Stomach (tissue), 8 donors: ENCODE measurements at regions not wholly inside any gene's neighbourhood (a gene's known extent, or its start where the extent isn't known, plus 50 kb on each side); places are given as distances from the start of the nearest gene placed in this dataset.
A peak's percentile ranks its signal among the peaks of the same experiment; 100 is the strongest.

Source experiments
- DNase-seq, 2 donors: peaks; one replicate each; pipeline versions ENCODE4 v3.0.0 to v3.0.0-alpha.2; 2013 to 2019
- H3K27ac ChIP-seq, 5 donors: fragments of 200-600 bp in 4 of 5; sonication (generic) in 4 of 5; one replicate each; pipeline ENCODE4 v1.5.1; 2013 to 2019; ENCODE audit warnings: mild to moderate bottlenecking in 1 of 5, moderate library complexity in 1 of 5
- H3K27me3 ChIP-seq, 3 donors: fragments of 200-600 bp; sonication (generic); one replicate each; pipeline ENCODE4 v1.5.1; 2017 to 2019; ENCODE audit warnings: mixed run types in 1 of 3
- H3K36me3 ChIP-seq, 4 donors: fragments of 200-600 bp; sonication (generic); 1 replicate in 3 of 4; 2 replicates in 1 of 4; pipeline ENCODE4 v1.5.1; 2016 to 2019
- H3K4me1 ChIP-seq, 4 donors: fragments of 200-600 bp; sonication (generic); one replicate each; pipeline ENCODE4 v1.5.1; 2016 to 2019
- H3K4me3 ChIP-seq, 4 donors: fragments of 200-600 bp; sonication (generic) in 3 of 4; one replicate each; pipeline ENCODE4 v1.5.1; 2016 to 2019; ENCODE audit warnings: mild to moderate bottlenecking in 1 of 4
- H3K9me3 ChIP-seq, 4 donors: fragments of 200-600 bp; sonication (generic); one replicate each; pipeline ENCODE4 v1.5.1; 2016 to 2019
- EP300 ChIP-seq: sonication (generic); formaldehyde crosslinking; IDR thresholded peaks from one replicate; pipeline ENCODE4 v1.6.1; 2017; ENCODE audit warnings: antibody characterized with exemption
- POLR2A ChIP-seq, 4 donors: fragments of 450-650 bp; IDR thresholded peaks; one replicate each; pipeline ENCODE4 v1.6.1; 2016; ENCODE audit warnings: antibody characterized with exemption in 4 of 4, control low read depth in 2 of 4, mild to moderate bottlenecking in 1 of 4, moderate library complexity in 1 of 4
- POLR2AphosphoS5 ChIP-seq, 3 donors: sonication (generic); formaldehyde crosslinking; IDR thresholded peaks; one replicate each; pipeline ENCODE4 v1.6.1; 2016; ENCODE audit warnings: antibody characterized with exemption in 3 of 3
- WGBS, 5 donors: extraction: QIAGEN DNeasy Blood & Tissue Kit in 3 of 5; methylation state at CpG; one replicate each; pipeline versions ENCODE4 v1.1.5 to v1.1.7; 2013 to 2018; 5-methylcytosine and 5-hydroxymethylcytosine counted together
- intact Hi-C: fragments of 100-400 bp; cut with DNase I; formaldehyde crosslinking; loops from one replicate; pipeline ENCODE4 v1.15.1; 2023; ENCODE audit warnings: low total_unique reads
- TF ChIP-seq, protein P1 (sequence below), 7 experiments: fragments of 450-650 bp in 4 of 7; fragments of 200-600 bp in 3 of 7; sonication (generic) in 3 of 7; IDR thresholded peaks; one replicate each; pipeline ENCODE4 v1.5.1; 2016 to 2019; ENCODE audit warnings: antibody characterized with exemption in 7 of 7, control low read depth in 2 of 7, mild to moderate bottlenecking in 1 of 7
- donor health status: healthy with polysubstance abuse.
- donor health status: Bipolar disorder and iron deficiency.
- donor health status: healthy.

- Histone ChIP-seq H3K4me3 (no peak overlapping the region), H3K4me1 (no peaks in the 10 kb centered on the region), H3K27me3 (no peaks in the 10 kb centered on the region), H3K9me3 (no peaks in the 10 kb centered on the region), H3K27ac (no peak overlapping the region), H3K36me3 (no peaks in the 10 kb centered on the region)
- 53 to 63% (median 63%) methylated on average over 3 of the region's 3 CpGs for WGBS, 5 donors
- intact Hi-C loops = no loop called here
- peak in 1 of 2 donors; percentile 4 for DNase-seq
- TF ChIP-seq POLR2AphosphoS5 (IDR thresholded peaks at IDR 0.05) = no peak
- no peak for TF ChIP-seq POLR2A (IDR thresholded peaks at IDR 0.05)
- no peak for TF ChIP-seq EP300
- TF ChIP-seq, protein P1, sequence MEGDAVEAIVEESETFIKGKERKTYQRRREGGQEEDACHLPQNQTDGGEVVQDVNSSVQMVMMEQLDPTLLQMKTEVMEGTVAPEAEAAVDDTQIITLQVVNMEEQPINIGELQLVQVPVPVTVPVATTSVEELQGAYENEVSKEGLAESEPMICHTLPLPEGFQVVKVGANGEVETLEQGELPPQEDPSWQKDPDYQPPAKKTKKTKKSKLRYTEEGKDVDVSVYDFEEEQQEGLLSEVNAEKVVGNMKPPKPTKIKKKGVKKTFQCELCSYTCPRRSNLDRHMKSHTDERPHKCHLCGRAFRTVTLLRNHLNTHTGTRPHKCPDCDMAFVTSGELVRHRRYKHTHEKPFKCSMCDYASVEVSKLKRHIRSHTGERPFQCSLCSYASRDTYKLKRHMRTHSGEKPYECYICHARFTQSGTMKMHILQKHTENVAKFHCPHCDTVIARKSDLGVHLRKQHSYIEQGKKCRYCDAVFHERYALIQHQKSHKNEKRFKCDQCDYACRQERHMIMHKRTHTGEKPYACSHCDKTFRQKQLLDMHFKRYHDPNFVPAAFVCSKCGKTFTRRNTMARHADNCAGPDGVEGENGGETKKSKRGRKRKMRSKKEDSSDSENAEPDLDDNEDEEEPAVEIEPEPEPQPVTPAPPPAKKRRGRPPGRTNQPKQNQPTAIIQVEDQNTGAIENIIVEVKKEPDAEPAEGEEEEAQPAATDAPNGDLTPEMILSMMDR (IDR thresholded peaks at IDR 0.05) = no peak
These were observed 400.5 kb upstream of the PCDH9 start for GRCh38 chr13:67630640-67631039.

DNA sequence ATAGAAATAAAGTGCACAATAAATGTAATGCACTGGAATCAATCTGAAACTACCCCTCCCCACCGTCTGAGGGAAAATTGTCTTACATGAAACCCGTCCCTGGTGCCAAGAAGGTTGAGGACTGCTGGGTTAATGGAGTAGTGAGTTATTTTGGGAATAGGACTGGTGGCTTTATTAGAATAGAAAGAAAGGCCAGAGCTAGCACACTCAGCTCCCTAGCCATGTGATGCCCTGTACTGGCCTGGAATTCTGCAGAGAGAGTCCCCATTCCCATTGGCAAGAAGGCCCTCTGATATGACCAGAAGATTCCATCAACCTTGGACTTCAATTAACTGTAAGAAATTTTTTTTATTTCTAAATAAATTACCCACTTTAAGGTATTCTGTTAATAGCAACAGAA is 393.5 kb upstream of the PCDH9 start:
- TF ChIP-seq POLR2A (IDR thresholded peaks at IDR 0.05) (no peak), EP300 (no peak), POLR2AphosphoS5 (IDR thresholded peaks at IDR 0.05) (no peak)
- TF ChIP-seq, protein P1 (IDR thresholded peaks at IDR 0.05) = no peak
- intact Hi-C loops = no loop called here
- Histone ChIP-seq H3K4me1 (no peaks in the 10 kb centered on the region), H3K9me3 (no peaks in the 10 kb centered on the region), H3K27me3 (no peaks in the 10 kb centered on the region), H3K36me3 (no peaks in the 10 kb centered on the region), H3K27ac (no peak overlapping the region), H3K4me3 (no peak overlapping the region)
- DNase-seq = no peak
- 87 to 96% (median 91%) methylated on average over 2 of the region's 2 CpGs for WGBS, 5 donors

GRCh38 chr13:67620665-67621064 is 390.5 kb upstream of the PCDH9 start:
- Histone ChIP-seq H3K36me3 (no peaks in the 10 kb centered on the region), H3K27ac (no peak overlapping the region), H3K4me1 (no peaks in the 10 kb centered on the region), H3K4me3 (no peak overlapping the region), H3K9me3 (no peaks in the 10 kb centered on the region), H3K27me3 (no peaks in the 10 kb centered on the region)
- DNase-seq = no peak
- intact Hi-C loops = no loop called here
- TF ChIP-seq EP300 (no peak), POLR2AphosphoS5 (IDR thresholded peaks at IDR 0.05) (no peak), POLR2A (IDR thresholded peaks at IDR 0.05) (no peak)
- TF ChIP-seq, protein P1 (IDR thresholded peaks at IDR 0.05) = no peak
- 73 to 86% (median 81%) methylated on average over 3 of the region's 3 CpGs for WGBS, 5 donors

- Histone ChIP-seq H3K27me3 (no peaks in the 10 kb centered on the region), H3K4me3 (no peak overlapping the region), H3K36me3 (no peaks in the 10 kb centered on the region), H3K4me1 (no peaks in the 10 kb centered on the region), H3K9me3 (no peaks in the 10 kb centered on the region), H3K27ac (no peak overlapping the region)
- intact Hi-C loops = no loop called here
- TF ChIP-seq EP300 = no peak
- no peak for TF ChIP-seq POLR2A (IDR thresholded peaks at IDR 0.05)
- TF ChIP-seq, protein P1 (IDR thresholded peaks at IDR 0.05) = no peak
- TF ChIP-seq POLR2AphosphoS5 (IDR thresholded peaks at IDR 0.05) = no peak
- 42 to 67% (median 61%) methylated on average over 2 of the region's 2 CpGs for WGBS, 5 donors
- no peak for DNase-seq
These were observed 389.9 kb upstream of the PCDH9 start for GRCh38 chr13:67619995-67620380.
